ENCODE measurements at regions not wholly inside any gene's neighbourhood (a gene's known extent, or its start where the extent isn't known, plus 50 kb on each side); places are given as distances from the start of the nearest gene placed in this dataset.
"Not testable (repeated sequence)": the region's sequence is repeated elsewhere in the genome, so short reads cannot be mapped to it uniquely, and the experiment has no call there.

GRCh38 chr10:63684257-63684936 lies 163.2 kb downstream of the REEP3 start:
- Mint-ChIP-seq H3K27ac (no peak overlapping the region), H3K36me3 (ENCODE audit: low read depth) (no peaks in the 10 kb centered on the region), H3K4me1 (peaks cover 12% of the 10 kb centered on the region), H3K27me3 (ENCODE audit: low read depth, poor library complexity) (no peaks in the 10 kb centered on the region), H3K9me3 (no peaks in the 10 kb centered on the region), H3K4me3 (no peak overlapping the region)
- DNase-seq = no peak
- no peak for TF ChIP-seq CTCF (IDR thresholded peaks at IDR 0.05)

GRCh38 chr10:63689768-63690167 lies 168.6 kb downstream of the REEP3 start:
- H3K27ac Mint-ChIP-seq = no peak overlapping the region
- H3K27me3 Mint-ChIP-seq (ENCODE audit: low read depth, poor library complexity) = peaks cover 4% of the 10 kb centered on the region
- H3K36me3 Mint-ChIP-seq (ENCODE audit: low read depth) = no peaks in the 10 kb centered on the region
- DNase-seq = no peak
- H3K4me3 Mint-ChIP-seq = no peak overlapping the region
- TF ChIP-seq CTCF (IDR thresholded peaks at IDR 0.05) = no peak
- H3K4me1 Mint-ChIP-seq = peaks cover 12% of the 10 kb centered on the region
- peaks cover 16% of the 10 kb centered on the region for H3K9me3 Mint-ChIP-seq

GRCh38 chr10:63692220-63692896 lies 171.2 kb downstream of the REEP3 start:
- H3K4me3 Mint-ChIP-seq = no peak overlapping the region
- peak overlapping the region; percentile 2 for H3K27ac Mint-ChIP-seq
- H3K4me1 Mint-ChIP-seq = peaks cover 21% of the 10 kb centered on the region
- peaks cover 16% of the 10 kb centered on the region for H3K9me3 Mint-ChIP-seq
- no peaks in the 10 kb centered on the region for H3K36me3 Mint-ChIP-seq (ENCODE audit: low read depth)
- peaks cover 4% of the 10 kb centered on the region for H3K27me3 Mint-ChIP-seq (ENCODE audit: low read depth, poor library complexity)
- no peak for TF ChIP-seq CTCF (IDR thresholded peaks at IDR 0.05)
- no peak for DNase-seq

GRCh38 chr10:63693021-63693420 lies 171.8 kb downstream of the REEP3 start:
- not testable (repeated sequence) for H3K27me3 Mint-ChIP-seq (ENCODE audit: low read depth, poor library complexity); H3K36me3 Mint-ChIP-seq (ENCODE audit: low read depth); H3K4me3 Mint-ChIP-seq; H3K27ac Mint-ChIP-seq; DNase-seq
- Mint-ChIP-seq H3K9me3 (peaks cover 16% of the 10 kb centered on the region), H3K4me1 (peaks cover 20% of the 10 kb centered on the region)

GRCh38 chr10:63696205-63696604 lies 175.0 kb downstream of the REEP3 start:
- Mint-ChIP-seq H3K27me3 (ENCODE audit: low read depth, poor library complexity) (peaks cover 7% of the 10 kb centered on the region), H3K4me3 (no peak overlapping the region), H3K36me3 (ENCODE audit: low read depth) (no peaks in the 10 kb centered on the region), H3K9me3 (peaks cover 16% of the 10 kb centered on the region), H3K4me1 (peaks cover 51% of the 10 kb centered on the region), H3K27ac (no peak overlapping the region)
- no peak for TF ChIP-seq CTCF (IDR thresholded peaks at IDR 0.05)
- DNase-seq = no peak

GRCh38 chr10:63697956-63698786 lies 177.0 kb downstream of the REEP3 start:
- Mint-ChIP-seq H3K27ac (peak overlapping the region; percentile 62), H3K4me3 (no peak overlapping the region), H3K9me3 (peaks cover 12% of the 10 kb centered on the region), H3K4me1 (peaks cover 53% of the 10 kb centered on the region), H3K36me3 (ENCODE audit: low read depth) (no peaks in the 10 kb centered on the region), H3K27me3 (ENCODE audit: low read depth, poor library complexity) (peaks cover 3% of the 10 kb centered on the region)
- no peak for DNase-seq
- TF ChIP-seq CTCF (IDR thresholded peaks at IDR 0.05) = no peak
